ENCODE measurements at regions not wholly inside any gene's neighbourhood (a gene's known extent, or its start where the extent isn't known, plus 50 kb on each side); places are given as distances from the start of the nearest gene placed in this dataset.

- H3K27me3 ChIP-seq (ENCODE audit: insufficient read depth, low read length) = no peaks in the 10 kb centered on the region
- H3K4me1 ChIP-seq (ENCODE audit: insufficient read depth, low read length) = no peaks in the 10 kb centered on the region
- no peak overlapping the region for H3K4me3 ChIP-seq (ENCODE audit: low read length)
- H3K9me3 ChIP-seq (ENCODE audit: low read depth, low read length) = no peaks in the 10 kb centered on the region
Observed at GRCh38 chr6:147621263-147621662, 112.8 kb downstream of the SAMD5 start.

DNA sequence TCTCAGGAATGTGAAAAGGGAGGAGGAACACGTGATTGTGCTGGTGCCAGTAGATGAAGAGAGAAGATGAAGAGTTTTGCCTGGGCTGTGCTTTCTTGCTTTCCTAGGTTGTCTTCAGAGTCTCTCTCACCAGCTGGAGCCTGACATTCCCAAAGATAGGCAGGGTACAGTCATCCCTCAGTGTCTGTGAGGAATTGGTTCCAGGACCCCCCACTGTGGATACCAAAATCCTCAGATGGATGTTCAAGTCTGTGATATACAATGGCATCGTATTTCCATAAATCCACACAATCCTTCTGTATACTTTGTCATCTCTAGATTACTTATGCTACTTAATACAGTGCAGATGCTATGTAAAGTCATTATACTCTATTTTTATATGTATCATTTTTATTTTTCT lies 113.5 kb downstream of the SAMD5 start:
- Histone ChIP-seq H3K4me1 (ENCODE audit: insufficient read depth, low read length) (no peaks in the 10 kb centered on the region), H3K27me3 (ENCODE audit: insufficient read depth, low read length) (no peaks in the 10 kb centered on the region), H3K9me3 (ENCODE audit: low read depth, low read length) (no peaks in the 10 kb centered on the region), H3K4me3 (ENCODE audit: low read length) (no peak overlapping the region)

DNA sequence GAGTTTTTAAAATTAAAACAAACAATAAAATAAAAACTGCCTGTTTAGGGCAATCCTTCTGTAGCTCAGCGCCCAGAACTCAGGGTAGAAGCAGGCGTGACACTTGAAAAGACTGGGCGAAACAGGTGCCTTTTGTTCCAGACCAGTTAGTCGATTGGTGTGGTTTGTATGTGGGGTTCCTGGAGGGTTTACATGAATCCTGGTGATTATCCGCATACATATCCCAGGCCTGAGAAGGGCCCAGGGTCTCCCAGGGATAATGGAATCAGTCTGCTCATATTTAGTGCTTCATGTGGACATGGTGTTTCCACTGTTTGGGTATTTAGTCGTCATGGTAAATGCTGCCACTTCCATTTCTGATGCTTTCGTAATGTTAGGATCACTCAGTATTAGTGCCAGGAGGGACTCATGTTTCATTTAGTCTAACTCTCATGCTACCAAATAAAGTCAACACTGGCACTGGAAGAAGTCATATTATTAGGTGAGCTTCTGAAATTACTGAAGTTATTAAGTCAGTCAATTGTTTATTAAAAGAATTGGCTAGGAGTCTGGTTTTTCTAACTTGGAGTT lies 116.5 kb downstream of the SAMD5 start:
- no peaks in the 10 kb centered on the region for H3K4me1 ChIP-seq (ENCODE audit: insufficient read depth, low read length)
- no peaks in the 10 kb centered on the region for H3K27me3 ChIP-seq (ENCODE audit: insufficient read depth, low read length)
- no peak overlapping the region for H3K4me3 ChIP-seq (ENCODE audit: low read length)
- no peaks in the 10 kb centered on the region for H3K9me3 ChIP-seq (ENCODE audit: low read depth, low read length)

GRCh38 chr6:147625946-147626345 lies 117.5 kb downstream of the SAMD5 start:
- Histone ChIP-seq H3K9me3 (ENCODE audit: low read depth, low read length) (no peaks in the 10 kb centered on the region), H3K27me3 (ENCODE audit: insufficient read depth, low read length) (no peaks in the 10 kb centered on the region), H3K4me3 (ENCODE audit: low read length) (no peak overlapping the region), H3K4me1 (ENCODE audit: insufficient read depth, low read length) (no peaks in the 10 kb centered on the region)

DNA sequence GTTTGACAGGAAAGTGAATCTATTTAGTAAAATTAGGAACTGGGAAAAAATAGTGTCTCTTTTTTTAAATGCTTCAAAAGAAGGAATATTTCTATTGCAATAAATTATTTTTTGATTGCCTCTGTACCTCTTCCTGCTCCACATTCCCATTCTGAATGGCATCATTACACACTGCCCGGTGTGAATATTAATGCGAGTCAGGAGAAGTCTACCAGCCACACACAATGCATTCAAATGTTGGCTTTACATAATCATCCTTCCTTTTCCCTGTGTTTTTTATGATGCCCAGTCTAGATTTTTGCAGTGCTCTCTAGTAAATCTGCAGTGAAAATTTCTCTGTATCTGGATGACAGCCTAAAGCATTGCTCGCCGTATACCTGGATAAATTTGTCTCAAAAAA lies 118.9 kb downstream of the SAMD5 start:
- no peak overlapping the region for H3K4me3 ChIP-seq (ENCODE audit: low read length)
- H3K9me3 ChIP-seq (ENCODE audit: low read depth, low read length) = no peaks in the 10 kb centered on the region
- H3K4me1 ChIP-seq (ENCODE audit: insufficient read depth, low read length) = no peaks in the 10 kb centered on the region
- no peaks in the 10 kb centered on the region for H3K27me3 ChIP-seq (ENCODE audit: insufficient read depth, low read length)

DNA sequence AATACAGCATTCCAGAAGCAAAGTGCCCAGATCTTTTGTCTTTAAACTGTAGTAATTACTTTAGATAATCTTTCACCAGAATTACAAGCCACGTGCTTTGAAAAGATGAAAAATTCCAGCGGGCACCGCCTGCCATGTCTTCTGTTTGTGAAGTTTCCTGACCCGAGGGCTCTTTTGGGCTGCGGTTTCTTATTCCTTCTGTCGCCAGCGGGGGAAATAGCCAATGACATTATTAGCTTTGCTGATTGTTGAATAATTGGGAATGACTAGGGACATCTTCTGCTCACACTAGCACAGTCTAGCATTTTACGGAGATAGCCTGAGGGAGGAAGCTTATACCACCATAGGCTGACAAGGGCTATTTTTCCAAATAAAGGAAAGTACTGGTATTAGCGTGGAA lies 124.7 kb downstream of the SAMD5 start:
- Histone ChIP-seq H3K4me1 (ENCODE audit: insufficient read depth, low read length) (no peaks in the 10 kb centered on the region), H3K9me3 (ENCODE audit: low read depth, low read length) (no peaks in the 10 kb centered on the region), H3K27me3 (ENCODE audit: insufficient read depth, low read length) (no peaks in the 10 kb centered on the region), H3K4me3 (ENCODE audit: low read length) (no peak overlapping the region)

- no peak overlapping the region for H3K4me3 ChIP-seq (ENCODE audit: low read length)
- no peaks in the 10 kb centered on the region for H3K27me3 ChIP-seq (ENCODE audit: insufficient read depth, low read length)
- H3K4me1 ChIP-seq (ENCODE audit: insufficient read depth, low read length) = no peaks in the 10 kb centered on the region
- no peaks in the 10 kb centered on the region for H3K9me3 ChIP-seq (ENCODE audit: low read depth, low read length)
Observed at GRCh38 chr6:147637620-147638195, 129.2 kb downstream of the SAMD5 start.

DNA sequence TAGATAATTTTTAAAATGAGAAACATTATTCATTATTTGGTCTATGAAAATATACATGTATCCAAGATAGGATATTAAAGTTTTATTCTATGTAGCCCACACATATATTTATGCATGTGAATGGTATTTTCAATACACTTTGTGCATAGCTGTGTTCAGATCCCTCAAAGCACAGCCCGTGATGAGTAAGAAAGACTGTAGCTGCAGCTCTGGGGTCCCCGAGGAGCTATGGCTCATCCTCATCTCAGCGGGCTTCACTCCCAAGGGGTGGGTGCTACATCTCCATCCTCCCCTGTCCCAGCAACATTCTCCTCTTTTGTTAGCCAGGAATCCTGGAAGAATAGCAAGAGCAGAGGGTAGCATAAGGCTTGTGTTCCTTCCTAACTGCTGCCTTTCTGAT lies 130.8 kb downstream of the SAMD5 start:
- H3K9me3 ChIP-seq (ENCODE audit: low read depth, low read length) = no peaks in the 10 kb centered on the region
- no peak overlapping the region for H3K4me3 ChIP-seq (ENCODE audit: low read length)
- no peaks in the 10 kb centered on the region for H3K27me3 ChIP-seq (ENCODE audit: insufficient read depth, low read length)
- no peaks in the 10 kb centered on the region for H3K4me1 ChIP-seq (ENCODE audit: insufficient read depth, low read length)

- Histone ChIP-seq H3K4me3 (ENCODE audit: low read length) (no peak overlapping the region), H3K27me3 (ENCODE audit: insufficient read depth, low read length) (no peaks in the 10 kb centered on the region), H3K4me1 (ENCODE audit: insufficient read depth, low read length) (no peaks in the 10 kb centered on the region), H3K9me3 (ENCODE audit: low read depth, low read length) (no peaks in the 10 kb centered on the region)
Observed at GRCh38 chr6:147640606-147641005, 132.1 kb downstream of the SAMD5 start.

GRCh38 chr6:147641511-147641910 lies 133.0 kb downstream of the SAMD5 start:
- Histone ChIP-seq H3K4me1 (ENCODE audit: insufficient read depth, low read length) (no peaks in the 10 kb centered on the region), H3K9me3 (ENCODE audit: low read depth, low read length) (no peaks in the 10 kb centered on the region), H3K27me3 (ENCODE audit: insufficient read depth, low read length) (no peaks in the 10 kb centered on the region), H3K4me3 (ENCODE audit: low read length) (no peak overlapping the region)

GRCh38 chr6:147642458-147642857 lies 134.0 kb downstream of the SAMD5 start:
- H3K4me1 ChIP-seq (ENCODE audit: insufficient read depth, low read length) = no peaks in the 10 kb centered on the region
- no peaks in the 10 kb centered on the region for H3K27me3 ChIP-seq (ENCODE audit: insufficient read depth, low read length)
- H3K9me3 ChIP-seq (ENCODE audit: low read depth, low read length) = no peaks in the 10 kb centered on the region
- no peak overlapping the region for H3K4me3 ChIP-seq (ENCODE audit: low read length)

GRCh38 chr6:147643341-147644200 lies 135.1 kb downstream of the SAMD5 start:
- Histone ChIP-seq H3K9me3 (ENCODE audit: low read depth, low read length) (no peaks in the 10 kb centered on the region), H3K4me3 (ENCODE audit: low read length) (no peak overlapping the region), H3K27me3 (ENCODE audit: insufficient read depth, low read length) (no peaks in the 10 kb centered on the region), H3K4me1 (ENCODE audit: insufficient read depth, low read length) (no peaks in the 10 kb centered on the region)

DNA sequence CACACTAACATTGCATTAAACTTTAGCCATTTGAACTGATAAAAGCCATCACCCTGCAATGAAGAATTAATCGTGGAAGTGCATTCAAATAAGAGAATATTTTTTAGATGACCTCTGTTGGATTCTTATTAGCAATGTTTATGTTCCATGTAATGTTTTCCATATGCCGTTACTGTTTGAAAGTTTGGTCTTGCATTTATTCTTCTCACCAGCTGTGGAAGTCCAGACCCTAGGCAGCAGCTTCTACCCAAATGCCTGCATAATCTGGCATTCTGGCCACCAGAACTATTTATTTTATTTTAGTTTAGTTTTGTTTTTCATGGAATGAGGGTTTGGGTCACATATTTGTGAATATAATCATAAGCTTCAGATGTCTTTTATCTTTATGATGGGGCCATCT lies 140.4 kb downstream of the SAMD5 start:
- Histone ChIP-seq H3K4me3 (ENCODE audit: low read length) (no peak overlapping the region), H3K4me1 (ENCODE audit: insufficient read depth, low read length) (no peaks in the 10 kb centered on the region), H3K27me3 (ENCODE audit: insufficient read depth, low read length) (no peaks in the 10 kb centered on the region), H3K9me3 (ENCODE audit: low read depth, low read length) (no peaks in the 10 kb centered on the region)

DNA sequence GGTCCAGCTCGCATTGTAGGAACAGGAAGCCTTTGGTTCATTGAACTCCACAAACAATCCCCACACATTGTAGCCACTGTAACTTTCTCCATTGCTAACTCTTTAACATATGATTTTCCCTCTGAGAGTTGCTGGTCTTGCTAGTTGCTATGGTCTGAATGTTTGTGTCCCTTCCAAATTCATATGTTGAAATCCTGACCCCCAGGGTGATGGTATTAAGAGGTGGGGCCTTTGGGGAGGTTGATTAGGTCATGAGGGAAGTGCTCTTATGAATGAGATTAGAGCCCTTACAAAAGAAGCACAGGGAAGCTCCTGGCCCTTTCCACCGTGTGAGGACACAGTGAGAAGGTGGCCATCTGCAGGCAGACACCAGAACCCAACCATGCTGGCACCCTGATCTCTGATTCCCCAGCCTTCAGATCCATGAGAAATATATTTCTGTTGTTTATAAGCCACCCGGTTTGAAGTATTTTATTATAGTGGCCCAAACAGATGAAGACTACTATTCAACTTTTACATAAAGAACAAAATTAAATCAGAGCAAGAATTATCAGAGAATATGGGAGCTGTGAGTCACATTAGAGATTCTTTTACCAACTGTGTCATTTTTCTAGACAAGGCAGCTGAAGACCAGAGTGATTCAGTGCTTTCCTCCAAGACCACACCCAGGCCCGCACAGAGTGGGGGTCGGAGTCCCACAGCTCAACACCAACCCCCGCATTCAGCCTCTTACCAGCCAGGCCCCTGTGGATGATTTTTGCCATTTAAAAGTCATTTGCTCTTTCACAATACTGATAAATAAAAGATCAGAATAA lies 143.0 kb downstream of the SAMD5 start:
- Histone ChIP-seq H3K4me3 (ENCODE audit: low read length) (no peak overlapping the region), H3K27me3 (ENCODE audit: insufficient read depth, low read length) (no peaks in the 10 kb centered on the region), H3K4me1 (ENCODE audit: insufficient read depth, low read length) (no peaks in the 10 kb centered on the region), H3K9me3 (ENCODE audit: low read depth, low read length) (no peaks in the 10 kb centered on the region)

DNA sequence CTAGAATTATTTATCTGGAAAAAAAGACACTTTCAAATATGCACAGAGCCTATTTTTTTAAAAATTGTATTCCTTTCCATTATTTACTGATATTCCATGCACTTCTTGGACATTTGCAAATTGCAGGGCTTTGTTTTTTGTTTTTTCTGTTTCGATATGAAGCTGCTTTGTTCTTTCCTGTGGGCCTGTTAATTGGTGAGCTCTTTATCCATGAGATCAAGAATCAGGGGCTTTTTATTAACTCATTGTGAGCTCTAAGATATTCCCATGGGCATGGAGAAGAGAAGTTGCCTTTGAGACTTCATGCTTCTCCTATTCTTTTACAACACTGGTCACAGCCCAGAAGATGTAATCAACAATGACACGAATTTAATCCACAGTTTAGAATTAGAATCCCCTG lies 145.1 kb downstream of the SAMD5 start:
- H3K4me1 ChIP-seq (ENCODE audit: insufficient read depth, low read length) = no peaks in the 10 kb centered on the region
- H3K9me3 ChIP-seq (ENCODE audit: low read depth, low read length) = no peaks in the 10 kb centered on the region
- H3K4me3 ChIP-seq (ENCODE audit: low read length) = no peak overlapping the region

More for the DNA sequence above, 145.1 kb downstream of the SAMD5 start:
- H3K27me3 ChIP-seq (ENCODE audit: insufficient read depth, low read length) = no peaks in the 10 kb centered on the region
